ENCODE measurements at regions not wholly inside any gene's neighbourhood (a gene's known extent, or its start where the extent isn't known, plus 50 kb on each side); places are given as distances from the start of the nearest gene placed in this dataset.

DNA sequence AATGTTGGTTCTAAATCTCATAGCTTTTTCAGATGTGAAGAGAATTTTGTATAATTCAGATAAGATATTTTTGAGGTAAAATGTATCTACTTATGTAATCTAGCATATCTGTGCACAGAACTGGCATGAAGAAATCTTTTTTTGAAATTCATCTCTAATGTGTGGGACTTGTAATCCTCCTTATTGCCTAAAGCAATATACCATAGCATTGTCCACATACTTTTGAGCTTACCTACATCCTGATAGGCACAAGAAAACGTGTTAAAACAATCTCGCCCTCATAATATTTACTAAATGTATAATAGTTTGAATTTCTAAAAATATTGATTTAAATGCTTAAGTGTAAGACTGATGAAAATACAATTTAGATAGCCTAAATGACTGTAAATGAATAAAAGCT lies 1686.5 kb upstream of the ACO1 start:
- POLR2A ChIA-PET, result no interaction called here

DNA sequence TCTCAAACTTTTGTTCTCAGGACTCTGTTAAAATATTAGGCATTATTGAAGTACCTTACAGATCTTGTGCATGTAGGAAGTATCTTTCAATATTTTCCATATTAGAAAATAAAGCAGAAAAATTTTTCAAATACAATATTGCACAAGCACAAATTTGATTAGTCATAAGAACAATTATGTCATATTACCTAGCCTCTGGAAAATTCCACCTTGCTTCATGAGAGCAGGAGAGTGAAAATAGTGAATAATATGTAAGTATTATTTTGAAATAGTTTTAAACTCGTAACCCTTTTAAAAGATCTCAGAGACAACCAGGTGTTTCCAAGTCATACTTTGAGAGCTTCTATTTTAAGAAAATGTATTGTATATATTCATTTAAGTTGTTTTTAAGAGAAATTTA lies 1672.9 kb upstream of the ACO1 start:
- ChIA-PET POLR2A (no interaction called here), CTCF (no interaction called here)

More for the DNA sequence above, 1686.5 kb upstream of the ACO1 start:
- CTCF ChIA-PET, result no interaction called here

DNA sequence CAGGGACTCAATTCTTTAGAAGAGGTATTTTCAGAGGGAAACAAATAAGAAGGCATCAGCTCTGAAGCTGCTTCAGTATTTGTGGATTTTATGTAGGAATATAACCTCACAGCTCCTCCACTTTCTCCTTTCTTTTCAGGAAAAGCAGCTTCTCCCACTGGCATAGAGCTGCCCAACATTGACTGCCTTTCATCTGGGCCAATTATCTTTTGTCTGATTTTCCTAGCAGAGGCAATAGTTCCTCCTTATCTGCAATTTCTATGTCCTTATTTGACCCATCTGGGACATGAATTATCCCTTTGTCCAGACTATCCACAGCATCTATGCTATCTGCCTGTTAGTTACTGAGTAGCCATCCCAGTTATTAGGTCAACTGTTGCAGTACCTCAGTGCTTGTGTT lies 1671.2 kb upstream of the ACO1 start:
- ChIA-PET POLR2A (no interaction called here), CTCF (no interaction called here)

DNA sequence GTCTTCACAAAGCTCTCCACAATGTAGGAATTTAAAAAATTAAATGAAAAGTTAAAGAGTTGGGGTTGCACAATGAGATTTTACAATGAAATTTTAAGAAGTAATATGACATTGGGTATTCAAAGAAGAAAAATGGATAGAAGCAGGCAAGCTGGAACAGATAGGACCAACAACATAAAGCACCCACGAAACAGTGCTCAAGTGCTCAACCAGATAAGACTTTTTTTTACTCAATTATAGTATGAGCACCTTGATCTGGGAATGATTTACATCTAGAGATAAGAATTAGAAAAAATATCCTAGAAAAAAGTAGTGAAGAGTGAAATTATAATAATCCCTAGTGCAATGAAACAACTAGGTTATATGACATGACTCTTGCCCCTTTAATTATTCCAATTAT lies 1670.1 kb upstream of the ACO1 start:
- CTCF ChIA-PET, result no interaction called here
- POLR2A ChIA-PET, result no interaction called here

DNA sequence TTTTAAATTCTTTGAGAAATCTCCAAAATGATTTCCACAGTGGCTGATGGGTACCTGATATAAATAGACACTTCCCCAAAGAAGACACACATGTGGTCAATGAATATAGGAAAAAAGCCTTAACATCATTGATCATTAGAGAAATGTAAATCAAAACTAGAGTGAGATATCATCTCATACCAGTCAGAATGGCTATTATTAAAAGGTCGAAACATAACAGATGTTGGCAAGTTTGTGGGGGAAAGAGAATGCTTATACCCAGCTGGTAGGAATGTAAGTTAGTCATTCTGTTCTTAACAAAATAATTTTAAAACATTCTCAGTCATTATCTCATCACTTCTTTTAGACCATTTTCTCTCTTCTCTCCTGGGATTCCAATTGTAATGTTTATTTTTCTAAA lies 1666.0 kb upstream of the ACO1 start:
- POLR2A ChIA-PET, result no interaction called here
- CTCF ChIA-PET, result no interaction called here

DNA sequence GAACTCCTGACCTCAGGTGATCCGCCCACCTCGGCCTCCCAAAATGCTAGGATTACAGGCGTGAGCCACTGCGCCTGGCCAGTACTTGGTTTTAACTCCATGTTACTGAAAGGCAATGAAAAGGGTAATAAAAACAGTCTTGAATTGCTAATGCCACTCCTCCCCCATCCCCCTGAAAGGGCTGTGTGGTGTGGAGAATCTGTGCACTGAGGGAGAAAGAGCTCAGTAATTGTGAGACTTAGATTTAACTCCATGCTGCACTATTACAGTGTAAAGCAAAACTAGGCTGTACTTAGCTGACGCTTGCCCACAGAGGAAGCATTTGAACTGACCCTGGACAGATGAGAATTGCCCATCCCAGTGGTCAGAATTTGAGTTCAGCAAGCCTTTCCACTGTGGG lies 1662.4 kb upstream of the ACO1 start:
- POLR2A ChIA-PET, result no interaction called here
- CTCF ChIA-PET, result no interaction called here

DNA sequence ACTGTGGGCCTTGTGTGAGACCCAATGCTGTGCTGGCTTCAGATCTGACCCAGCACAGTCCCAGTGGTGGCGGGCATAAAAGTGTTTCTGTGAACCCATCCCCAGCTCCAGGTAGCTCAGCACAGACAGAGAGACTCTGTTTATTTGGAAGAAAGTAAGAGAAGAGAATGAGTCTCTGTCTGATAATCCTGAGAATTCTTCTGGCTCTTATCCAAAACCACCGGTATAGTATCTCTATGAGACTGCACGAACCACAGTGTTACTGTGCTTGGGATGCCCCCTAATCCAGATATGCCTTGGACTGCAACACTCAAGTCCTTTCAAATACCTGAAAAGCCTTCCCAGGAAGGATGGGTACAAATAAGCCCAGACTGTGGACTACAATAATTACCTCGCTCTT lies 1660.8 kb upstream of the ACO1 start:
- ChIA-PET POLR2A (no interaction called here), CTCF (no interaction called here)

DNA sequence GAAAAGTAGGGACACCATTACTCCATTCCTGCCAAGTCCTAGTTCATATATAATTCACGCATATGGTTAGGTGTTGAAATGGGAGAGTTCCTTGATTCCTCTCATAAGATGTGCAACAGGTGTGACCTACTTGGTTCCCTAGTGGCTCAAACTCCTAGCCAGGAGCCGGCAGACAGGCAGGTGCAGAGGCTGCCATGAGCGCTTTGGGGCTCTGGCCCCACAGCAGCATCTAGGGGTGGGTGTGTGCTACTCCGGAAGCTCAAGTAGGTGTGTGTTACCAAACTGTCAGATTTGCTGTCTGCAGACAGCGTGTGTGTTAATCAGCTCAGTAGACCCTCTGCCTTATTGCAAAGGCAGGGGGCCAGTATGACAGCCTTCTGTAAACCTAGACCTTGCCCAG lies 1652.4 kb upstream of the ACO1 start:
- ChIA-PET POLR2A (interaction anchor here (0.6 kb wide), 1 partner anchor 11 kb away, joined by 3 read pairs; no protein-coding TSS in a partner anchor), CTCF (no interaction called here)

DNA sequence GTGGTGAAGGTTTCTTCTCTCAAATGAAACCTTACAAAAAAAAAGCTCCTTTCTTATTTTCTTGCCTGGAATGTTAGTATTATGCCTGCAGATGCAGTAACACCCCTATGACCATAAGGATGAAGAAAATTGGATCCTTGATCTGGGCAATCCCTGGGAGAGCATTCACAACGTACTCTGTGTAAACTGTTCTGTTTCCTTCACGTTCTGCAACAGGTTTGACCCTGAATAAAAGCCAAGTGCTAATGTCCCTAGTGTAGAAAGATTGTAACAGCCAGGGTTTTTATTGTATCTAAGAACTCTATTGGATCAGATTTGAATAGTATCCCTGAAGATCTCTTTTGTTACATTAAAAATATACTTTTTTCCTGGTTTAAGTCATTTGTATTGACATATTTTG lies 1639.6 kb upstream of the ACO1 start:
- POLR2A ChIA-PET, result no interaction called here
- CTCF ChIA-PET, result no interaction called here

DNA sequence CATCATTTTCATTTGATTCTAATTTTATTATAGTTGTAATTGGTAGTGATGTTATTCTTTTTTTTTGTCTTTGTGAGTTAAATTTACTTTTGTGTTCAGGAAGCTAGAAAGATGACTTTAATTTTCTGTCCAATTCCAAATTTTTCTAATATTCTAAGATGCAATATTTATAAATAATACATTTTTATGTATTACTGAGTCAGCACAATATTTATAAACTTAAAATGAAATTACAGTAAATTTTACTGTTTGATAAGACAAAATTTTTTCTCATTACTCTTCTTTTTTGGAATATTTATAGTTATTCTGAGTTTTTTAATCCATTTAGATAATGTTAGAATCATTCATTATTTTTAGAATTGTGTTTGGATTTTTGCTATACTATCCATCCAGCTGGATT lies 1637.9 kb upstream of the ACO1 start:
- ChIA-PET CTCF (no interaction called here), POLR2A (no interaction called here)

DNA sequence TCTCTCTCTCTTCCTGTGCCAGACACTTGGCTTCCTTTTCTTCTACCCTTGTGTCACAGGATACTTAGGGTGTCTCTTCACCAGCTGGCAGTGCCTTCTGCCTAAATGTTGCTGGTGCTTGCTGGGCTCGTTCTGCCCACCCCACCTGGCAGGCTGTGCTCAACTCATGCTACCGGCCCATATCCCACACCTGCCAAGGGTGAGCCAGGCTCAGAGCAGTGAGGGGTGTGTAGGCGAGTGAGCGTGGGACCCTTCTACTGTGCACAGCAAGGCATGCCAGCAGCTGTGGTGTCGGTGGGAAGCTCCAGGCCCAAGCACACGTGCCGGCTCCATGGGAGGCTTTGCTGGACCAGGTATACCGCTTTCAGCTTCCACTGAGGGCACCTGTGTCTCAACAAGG lies 1626.7 kb upstream of the ACO1 start:
- POLR2A ChIA-PET, result no interaction called here
- CTCF ChIA-PET, result no interaction called here

DNA sequence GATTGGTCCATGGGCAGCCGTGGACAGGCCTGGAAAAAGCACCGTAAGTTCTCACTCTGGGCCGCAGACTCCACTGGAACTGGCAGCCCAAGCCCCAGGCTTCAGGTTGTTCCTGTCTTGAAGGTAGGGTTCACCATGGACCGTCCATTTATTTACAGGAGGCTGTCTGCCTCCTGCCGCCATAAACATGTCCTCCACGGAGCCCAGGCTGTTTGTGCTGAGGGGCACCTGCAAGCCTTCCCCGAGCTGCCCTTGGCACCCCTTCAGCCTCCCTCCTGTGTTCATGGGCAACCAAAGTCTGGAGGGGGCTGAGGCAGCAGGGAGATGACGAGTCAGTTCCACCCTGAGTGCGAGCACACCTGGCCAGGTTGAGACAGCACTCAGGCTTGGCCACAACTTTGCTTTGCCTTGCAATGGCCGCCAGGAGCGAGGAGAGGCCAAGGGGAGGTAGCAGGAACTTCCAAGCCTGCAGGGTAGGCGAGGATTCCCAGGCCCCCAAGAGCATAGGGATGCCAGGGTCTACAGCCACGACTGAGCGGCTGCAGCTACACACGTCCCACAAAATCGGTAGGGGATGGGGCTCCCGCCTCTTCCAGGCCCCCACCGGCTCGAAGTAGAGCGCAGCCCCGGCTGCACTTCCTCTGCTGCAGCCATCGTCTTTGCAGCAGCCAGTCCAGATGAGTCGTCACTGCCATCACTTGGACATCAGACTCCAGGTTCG lies 1625.6 kb upstream of the ACO1 start:
- CTCF ChIA-PET, result no interaction called here

DNA sequence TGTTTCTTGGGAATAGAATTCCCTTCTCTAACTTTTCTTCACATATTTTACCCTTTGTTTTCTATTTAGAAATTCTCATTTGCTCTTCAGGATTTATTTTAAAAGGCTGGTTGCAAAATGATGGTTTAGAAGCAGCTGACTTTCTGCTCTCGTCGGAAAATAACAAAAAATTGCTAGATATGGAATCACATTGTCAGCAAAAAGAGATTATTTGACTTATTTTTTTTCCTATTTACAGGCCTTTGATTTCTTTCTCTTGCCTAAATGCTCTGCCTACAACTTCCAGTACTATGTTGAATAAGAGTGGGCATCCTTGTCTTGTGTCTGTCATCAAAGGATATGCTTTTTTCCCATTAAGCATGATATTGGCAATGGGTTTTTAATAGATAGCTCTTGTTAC lies 1619.1 kb upstream of the ACO1 start:
- POLR2A ChIA-PET, result no interaction called here
- CTCF ChIA-PET, result no interaction called here

More for the DNA sequence above, 1625.6 kb upstream of the ACO1 start:
- POLR2A ChIA-PET, result no interaction called here

DNA sequence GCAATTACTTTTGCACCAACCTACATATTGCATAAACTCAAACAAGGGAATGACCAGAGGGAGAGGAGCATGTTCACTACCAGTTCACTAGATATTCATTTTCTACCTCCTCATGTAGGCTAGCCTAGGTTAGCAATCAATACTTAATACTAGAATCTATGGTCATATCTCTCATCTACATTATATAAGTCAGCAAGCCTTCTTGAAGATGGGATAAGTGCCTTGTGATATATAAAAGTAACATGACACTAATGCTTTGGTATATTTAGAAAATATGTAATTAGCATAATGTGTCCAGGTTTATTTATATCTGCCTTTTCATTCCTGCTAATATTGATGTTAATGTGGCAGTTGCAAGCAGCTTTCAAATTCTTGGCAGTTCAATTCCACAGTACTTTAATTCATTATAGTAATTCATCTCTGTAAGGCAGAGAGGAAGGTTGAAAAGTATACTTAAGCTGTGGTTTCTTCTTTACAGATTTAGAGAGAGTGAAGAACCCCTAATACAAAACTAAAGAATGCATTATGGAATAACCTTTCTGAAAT lies 1613.2 kb upstream of the ACO1 start:
- CTCF ChIA-PET, result no interaction called here
- POLR2A ChIA-PET, result no interaction called here

DNA sequence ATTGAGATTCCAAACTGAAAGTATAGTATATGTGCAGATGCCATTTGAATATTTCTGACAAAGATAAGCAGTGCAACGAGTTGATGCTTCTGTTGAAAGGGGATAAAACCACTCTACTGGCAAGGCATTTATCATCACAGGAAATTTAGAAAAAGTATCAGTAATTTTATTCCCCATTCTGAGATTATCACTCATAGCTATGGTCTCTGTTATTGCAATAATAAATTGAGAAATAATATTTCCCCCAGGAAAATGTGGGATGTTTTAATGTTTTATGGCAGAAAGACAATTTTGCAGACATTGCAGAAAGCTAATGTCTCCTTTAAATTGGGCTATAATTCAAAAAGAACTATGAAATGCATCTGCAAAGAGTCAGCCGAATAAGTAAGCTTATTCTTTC lies 1612.7 kb upstream of the ACO1 start:
- CTCF ChIA-PET, result no interaction called here
- POLR2A ChIA-PET, result no interaction called here

DNA sequence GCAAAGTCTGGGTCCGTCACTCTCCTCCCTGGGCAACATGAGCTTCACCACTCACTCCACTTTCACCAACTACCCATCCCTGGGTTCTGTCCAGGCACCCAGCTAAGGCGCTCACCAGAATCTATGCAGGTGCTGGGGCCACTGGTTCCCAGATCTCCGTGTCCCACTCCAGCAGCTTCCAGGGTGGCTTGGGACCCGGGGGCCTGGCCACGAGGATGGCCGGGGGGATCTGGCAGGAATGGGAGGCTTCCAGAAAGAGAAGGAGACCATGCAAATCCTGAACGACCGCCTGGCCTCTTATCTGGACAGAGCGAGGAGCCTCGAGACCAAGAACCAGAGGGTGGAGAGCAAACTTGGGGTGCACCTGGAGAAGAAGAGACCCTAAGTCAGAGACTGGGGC lies 1611.0 kb upstream of the ACO1 start:
- CTCF ChIA-PET, result no interaction called here
- POLR2A ChIA-PET, result no interaction called here

DNA sequence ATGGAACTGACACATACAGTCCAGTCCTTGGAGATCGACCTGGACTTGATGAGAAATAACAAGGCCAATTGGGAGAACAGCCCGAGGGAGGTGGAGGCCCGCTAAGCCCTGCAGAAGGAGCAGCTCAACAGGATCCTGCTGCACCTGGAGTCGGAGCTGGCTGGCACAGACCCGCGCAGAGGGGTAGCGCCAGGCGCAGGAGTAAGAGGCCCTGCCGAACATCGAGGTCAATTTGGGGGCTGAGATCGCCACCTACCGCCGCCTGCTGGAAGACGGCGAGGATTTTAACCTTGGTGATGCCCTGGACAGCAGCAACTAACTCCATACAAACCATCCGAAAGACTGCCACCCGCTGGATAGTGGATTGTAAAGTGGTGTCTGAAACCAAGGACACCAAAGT lies 1610.1 kb upstream of the ACO1 start:
- ChIA-PET POLR2A (no interaction called here), CTCF (no interaction called here)

DNA sequence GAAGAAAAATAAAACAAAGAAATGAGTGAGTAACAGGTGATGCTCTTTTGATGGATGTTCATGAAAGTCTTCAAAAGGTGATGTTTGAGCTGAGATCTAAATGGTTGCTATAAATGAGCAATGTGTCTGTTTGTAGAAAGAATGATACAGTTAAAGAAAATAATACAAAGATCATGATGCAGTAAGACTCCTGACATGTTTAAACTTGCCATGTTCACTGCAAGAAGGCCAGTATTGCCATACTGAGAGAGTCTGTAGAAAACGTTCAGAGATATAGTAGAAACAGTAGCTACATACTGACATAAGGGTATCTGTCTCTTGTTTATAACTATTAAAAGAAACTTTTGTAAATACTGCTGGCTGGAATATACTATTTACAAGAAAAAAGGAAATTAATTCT lies 1609.2 kb upstream of the ACO1 start:
- CTCF ChIA-PET, result no interaction called here
- POLR2A ChIA-PET, result no interaction called here

DNA sequence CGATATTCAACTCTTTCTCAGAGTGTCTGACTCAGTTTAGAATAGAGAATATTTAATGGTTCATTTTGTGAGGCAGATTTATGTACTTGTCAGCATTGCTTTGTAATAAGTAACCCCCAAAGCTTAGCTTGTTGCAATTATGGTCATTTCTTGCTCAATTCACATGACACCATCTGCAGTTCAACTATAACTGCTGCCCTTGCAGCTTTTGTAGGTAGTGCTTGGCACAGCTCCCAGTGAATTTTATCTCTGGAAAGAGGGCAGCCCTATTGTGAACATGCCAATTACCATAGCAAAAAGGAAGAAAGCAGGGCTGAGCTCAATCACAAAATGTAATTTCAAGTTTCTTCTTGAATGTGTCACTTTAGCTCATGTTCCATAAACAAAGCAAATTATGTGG lies 1587.7 kb upstream of the ACO1 start:
- CTCF ChIA-PET, result interaction anchor here (0.8 kb wide), 1 partner anchor 12 kb away, joined by 3 read pairs; no protein-coding TSS in a partner anchor

DNA sequence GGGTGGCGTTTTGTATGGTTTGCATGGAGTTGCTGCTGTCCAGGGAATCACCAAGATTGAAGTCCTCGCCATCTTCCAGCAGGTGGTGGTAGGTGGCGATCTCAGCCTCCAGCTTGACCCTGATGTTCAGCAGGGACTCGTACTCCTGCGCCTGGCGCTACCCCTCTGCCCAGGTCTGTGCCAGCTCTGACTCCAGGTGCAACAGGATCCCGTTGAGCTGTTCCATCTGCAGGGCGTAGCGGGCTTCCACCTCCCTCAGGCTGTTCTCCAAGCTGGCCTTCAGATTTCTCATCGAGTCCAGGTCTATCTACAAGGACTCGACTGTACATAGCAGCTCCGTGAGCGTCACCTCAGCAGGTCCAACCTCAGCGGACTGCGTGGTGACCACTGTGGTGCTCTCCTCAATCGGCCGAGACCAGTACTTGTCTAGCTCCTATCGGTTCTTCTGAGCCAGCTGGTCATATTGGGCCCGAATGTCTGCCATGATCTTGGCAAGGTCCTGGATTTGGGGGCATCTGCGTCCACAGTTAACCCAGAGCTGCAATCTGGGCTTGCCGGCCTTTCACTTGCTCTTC lies 1584.8 kb upstream of the ACO1 start:
- ChIA-PET POLR2A (no interaction called here), CTCF (no interaction called here)

More for the DNA sequence above, 1587.7 kb upstream of the ACO1 start:
- POLR2A ChIA-PET, result no interaction called here

DNA sequence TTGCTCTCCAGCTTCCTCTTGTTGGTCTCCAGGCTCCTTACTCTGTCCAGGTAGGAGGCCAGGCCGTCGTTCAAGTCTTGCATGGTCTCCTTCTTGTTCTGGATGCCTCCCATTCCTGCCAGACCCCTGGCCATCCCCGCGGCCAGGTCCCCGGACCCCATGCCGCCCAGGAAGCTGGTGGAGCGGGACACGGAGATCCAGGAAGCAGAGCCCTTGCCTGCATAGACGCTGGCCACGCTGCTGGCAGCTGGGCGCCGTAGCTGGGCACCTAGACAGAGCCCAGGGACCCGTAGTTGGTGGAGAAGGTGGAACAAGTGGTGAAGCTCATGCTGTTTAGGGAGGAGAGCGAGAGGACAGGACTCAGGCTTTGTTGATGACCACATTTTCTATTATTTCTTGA lies 1584.0 kb upstream of the ACO1 start:
- ChIA-PET POLR2A (no interaction called here), CTCF (no interaction called here)

DNA sequence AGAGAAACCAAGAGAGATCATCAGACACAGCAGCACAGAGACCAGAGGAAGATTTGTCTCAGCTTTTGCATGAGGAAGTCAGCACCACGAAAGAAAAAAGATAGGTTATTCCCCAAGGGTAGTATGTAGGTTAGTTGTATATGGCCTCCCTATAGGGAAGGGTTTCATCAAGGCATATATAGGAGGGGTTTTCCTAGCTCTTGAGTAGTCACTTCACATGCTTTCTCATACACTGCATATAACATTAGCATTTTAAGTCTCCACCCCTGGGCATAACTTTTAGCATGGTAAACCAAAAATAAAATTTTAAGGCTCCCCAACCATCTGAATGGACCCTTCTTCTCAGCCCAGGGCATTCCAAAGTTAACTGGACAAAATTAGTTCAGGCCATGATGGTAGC lies 1571.6 kb upstream of the ACO1 start:
- POLR2A ChIA-PET, result no interaction called here
- CTCF ChIA-PET, result no interaction called here
